GM18505 (cell line): ENCODE measurements at regions not wholly inside any gene's neighbourhood (a gene's known extent, or its start where the extent isn't known, plus 50 kb on each side); places are given as distances from the start of the nearest gene placed in this dataset.
"Not testable (repeated sequence)": the region's sequence is repeated elsewhere in the genome, so short reads cannot be mapped to it uniquely, and the experiment has no call there.

ENCODE experiments used
- ATAC-seq: cut with Tn5 transposase; IDR thresholded peaks from one replicate; pipeline ENCODE4 v1.9.1; 2021; ENCODE audit not compliant: unreplicated experiment
- POLR2A ChIP-seq: IDR thresholded peaks from 4 replicates; pipeline ENCODE4 v1.6.1; 2011; ENCODE audit warnings: borderline replicate concordance; ENCODE audit not compliant: insufficient read depth, insufficient read length; ENCODE audit errors: extremely low read depth

DNA sequence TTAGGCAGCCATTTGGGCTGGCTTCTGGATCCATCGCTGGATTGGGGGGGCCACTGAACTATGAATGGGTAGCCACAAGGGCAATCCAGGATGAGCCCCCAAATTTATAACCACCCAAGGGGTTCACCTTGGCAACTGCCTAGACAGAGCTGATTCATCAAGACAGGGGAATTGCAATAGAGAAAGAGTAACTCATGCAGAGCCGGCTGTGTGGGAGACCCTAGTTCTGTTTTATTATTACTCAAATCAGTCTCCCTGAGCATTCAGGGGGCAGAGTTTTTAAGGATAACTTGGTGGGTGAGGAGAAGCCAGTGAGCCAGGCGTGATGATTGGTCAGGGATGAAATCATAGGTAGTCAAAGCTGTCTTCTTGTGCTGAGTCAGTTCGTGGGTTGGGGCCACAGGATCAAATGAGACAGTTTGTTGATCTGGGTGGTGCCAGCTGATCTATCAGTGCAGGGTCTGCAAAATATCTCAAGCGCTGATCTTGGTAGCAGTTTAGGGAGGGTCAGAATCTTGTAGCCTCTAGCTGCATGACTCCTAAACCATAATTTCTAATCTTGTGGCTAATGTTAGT is 57.9 kb downstream of the DNAJB9 start:
- no peak for ATAC-seq
- TF ChIP-seq POLR2A = no peak

DNA sequence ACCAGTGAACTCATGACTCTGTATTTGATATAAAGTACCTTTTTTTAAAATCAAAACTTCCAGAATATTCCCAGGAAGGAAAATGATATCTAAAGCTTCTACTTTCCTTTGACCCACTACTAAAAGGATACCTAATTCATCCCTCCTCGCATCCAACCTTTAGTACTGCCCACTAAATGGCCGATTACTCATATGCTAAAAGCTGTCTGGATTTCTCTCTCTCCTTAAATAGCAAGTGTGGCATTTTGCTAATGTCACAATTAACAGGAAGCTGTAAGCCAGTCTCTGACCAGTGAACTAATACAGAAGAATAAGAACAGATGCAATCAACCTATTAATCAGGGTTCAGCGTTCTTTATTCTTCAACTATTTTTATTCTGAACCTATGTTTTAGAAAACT is 59.0 kb downstream of the DNAJB9 start:
- no peak for ATAC-seq
- TF ChIP-seq POLR2A = no peak

DNA sequence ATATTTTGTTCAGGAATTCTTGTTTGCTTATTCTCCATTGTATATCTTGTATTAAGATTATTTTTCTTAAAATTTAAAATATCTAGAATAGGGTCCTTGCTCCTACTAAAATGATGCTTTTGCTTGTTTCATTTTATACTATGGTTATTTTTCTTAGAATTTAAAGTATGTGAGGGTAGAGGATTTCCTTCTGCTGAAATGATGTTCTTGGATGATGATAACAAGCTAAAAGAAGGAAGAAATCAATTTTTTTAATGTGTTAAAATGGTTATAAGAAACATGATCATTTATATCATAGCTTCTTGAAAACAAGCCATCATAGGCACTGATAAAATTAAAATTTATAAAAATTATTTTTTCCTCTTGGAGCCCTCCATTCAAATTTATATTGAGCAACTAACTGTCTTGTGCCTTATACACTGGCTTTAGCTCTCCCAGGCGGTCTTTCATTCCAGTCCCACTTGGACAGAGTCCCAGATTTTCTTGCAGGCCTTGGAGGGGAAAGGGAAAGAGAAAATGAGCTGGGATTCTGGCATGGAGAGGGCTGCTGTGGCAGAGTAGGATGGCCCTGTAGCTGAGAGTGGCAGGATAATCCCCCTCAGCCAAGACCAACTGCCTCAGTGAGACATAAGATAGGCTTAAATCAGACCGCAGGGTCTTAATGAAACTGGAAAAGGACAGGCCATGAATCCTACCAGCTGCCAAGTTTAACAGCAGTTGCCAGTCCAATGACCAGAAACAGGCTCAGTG is 60.2 kb downstream of the DNAJB9 start:
- ATAC-seq = no peak
- no peak for TF ChIP-seq POLR2A

DNA sequence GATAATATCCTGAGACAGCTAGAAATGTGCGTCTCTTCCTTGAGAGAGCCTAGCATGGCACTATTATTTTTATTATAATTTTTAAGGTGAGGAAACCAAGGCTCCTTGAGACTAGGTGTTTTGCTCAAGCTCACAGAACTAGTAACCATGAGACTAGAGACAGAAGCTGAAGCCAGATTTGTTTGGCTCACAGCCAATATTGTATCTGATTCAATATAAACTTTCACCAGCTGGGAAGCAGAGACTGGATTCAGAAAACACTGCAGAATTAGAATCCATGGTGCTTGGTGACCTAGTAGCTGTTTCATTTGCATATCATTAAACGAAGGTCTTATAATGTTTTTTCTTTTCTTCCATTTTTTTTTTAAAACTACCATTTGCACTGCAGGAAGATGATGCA is 64.4 kb downstream of the DNAJB9 start:
- TF ChIP-seq POLR2A = no peak
- ATAC-seq = no peak

DNA sequence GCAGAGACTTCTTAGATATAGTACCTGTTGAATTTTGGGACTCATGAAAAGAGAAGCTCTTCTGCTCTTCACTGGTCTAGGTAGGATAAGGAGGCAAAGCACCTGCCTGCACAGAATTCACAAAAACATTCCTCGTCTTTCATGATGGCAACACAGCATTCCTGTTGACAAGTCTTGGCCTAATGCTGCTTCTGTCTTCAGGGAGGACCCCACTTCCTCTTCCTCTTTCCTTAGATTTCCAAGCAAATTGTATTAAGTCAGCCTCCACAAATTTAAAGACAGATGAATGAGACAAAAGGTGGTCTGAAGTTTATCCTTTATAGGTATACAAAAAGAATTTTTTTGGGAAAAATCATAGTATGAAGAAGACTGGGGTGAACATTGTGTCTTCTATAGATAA is 64.9 kb downstream of the DNAJB9 start:
- no peak for ATAC-seq

DNA sequence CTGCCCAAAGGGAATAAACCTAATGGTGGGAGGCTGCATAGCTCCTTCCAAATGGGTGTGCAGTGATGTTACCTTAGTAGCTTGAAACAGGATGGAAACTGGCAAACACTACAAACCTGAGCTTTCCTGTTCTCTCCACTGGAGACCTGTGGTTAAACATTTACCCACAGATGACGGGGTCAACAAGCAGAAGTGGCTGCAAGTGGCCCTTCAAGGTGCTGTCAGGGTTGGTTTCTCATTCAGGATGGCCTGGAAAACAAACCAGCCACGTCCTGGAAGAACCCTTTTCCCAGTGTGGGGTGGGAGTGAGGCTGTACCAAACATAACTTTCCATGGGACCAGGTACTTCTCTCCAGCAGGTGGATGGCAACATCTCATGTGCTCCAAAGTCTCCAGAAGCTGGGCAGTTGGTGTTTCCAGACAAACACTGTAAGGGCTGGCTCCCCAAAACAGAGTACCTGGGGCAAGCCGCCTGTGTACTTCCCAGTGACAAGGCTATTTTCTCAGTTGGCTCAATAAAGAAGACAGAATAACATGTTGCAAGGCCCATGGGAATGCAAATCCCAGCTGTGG is 67.5 kb downstream of the DNAJB9 start:
- ATAC-seq = no peak
- no peak for TF ChIP-seq POLR2A

More for the DNA sequence above, 64.9 kb downstream of the DNAJB9 start:
- no peak for TF ChIP-seq POLR2A

DNA sequence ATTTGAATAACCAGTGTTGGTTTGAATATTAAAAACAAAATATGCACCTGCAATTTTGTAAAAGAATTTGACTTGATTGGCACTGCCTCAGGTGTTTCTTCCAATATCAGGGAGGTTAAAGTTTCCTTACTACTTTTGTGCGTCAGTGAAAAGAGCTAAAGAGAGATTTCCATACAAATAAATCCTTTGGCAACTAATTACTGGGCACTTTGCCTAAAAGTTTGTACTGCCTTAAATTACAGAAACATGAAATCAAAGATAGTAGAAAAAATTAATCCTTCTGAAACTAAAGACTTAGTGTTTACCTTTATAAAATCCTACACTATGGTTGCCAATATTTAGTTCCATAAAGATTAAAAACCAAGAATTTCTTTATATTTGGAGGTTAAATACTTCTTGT is 72.5 kb downstream of the DNAJB9 start:
- ATAC-seq = no peak
- TF ChIP-seq POLR2A = no peak

DNA sequence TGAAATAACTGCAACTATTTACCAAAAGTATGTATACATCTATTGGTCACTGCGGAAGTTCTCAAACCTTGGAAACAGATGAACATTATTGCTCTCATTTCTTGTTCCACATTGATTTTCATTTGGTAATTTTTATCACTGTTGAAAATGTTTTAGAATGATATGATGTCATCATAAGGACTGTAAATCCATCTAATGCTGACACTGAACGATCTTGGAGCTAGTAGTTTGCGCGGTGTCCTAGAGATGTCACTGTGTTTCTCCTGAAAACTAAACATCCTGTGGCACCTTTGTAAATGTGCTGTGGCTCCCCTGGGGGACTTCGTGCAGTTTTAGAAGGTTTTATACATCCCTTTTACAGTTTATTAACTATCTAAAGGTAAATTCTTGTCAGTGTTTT is 73.5 kb downstream of the DNAJB9 start:
- ATAC-seq = no peak
- no peak for TF ChIP-seq POLR2A

DNA sequence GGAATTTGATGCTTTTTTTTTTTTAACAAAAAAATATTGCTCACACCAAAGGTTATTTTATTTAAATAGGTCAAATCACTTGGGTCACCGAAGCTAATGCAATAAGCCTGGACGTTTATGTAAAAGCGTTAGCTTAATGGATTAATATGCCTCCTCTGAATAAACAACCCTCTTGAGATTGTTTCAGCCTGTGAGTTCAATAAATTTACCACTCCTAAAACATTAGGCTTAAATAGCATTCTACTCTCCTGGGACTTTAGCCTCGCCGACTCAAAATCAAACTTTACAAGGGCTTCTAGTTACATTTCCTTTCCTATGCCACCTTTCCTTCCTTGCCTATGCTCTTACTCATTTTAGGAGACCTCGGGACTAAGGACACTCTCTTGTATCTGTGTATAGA is 79.3 kb downstream of the DNAJB9 start:
- TF ChIP-seq POLR2A = no peak
- ATAC-seq = no peak

DNA sequence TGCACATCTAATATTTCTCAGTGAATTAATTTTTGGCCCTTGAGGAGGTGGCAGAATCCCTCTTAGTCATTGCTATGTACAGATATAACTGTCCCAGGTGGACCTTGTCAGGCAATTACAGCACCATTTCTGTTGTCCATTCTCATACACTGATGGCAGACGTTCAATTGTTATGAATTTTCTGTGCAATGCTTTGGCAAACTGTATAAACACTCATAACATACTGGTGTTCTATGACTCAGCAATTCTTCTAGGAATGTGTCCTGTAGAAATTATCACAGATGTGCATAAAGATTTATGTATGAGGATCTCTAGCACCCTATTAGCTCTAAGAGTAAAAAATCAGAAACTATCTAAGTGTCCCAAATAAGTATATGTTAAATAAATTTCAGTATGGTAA is 80.8 kb downstream of the DNAJB9 start:
- TF ChIP-seq POLR2A = no peak
- ATAC-seq = no peak

DNA sequence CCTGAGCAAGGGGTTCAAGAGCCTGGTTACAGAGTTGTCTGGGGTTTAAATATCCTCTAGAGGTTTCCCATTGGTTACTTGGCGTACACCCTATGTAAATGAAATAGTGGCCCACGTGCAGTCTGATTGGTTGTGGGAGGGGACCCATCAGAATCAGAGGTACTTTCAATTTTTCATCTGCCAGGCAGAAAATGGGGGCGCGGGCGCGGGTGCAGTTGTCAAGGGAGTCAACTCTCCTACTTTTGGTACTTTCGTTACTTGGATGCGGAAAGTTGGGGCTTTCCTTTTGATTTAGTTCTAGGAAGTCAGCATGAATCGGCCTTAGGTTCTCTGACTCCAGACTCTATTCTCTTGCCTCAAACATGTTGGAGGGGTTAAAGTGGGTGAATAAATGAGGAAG is 83.2 kb downstream of the DNAJB9 start:
- no peak for ATAC-seq
- TF ChIP-seq POLR2A = no peak

DNA sequence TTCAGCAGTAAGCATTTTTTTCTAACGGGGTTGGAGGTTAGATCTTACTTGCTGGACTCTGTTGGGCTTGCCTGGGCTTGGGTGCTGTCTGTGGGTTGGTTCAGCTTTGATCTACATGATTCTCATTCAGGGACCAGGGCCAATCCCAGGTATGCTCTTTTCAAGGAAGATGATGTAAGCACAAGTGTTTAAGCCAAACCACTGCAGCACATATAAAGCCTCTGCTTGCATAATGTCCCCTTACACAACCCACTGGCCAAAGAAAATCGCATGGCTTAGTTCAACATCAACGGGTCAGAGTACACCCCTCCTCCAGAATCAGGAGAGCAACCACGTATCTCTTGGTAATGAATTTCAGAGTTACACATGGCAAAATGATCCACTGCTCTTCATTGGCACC is 83.9 kb downstream of the DNAJB9 start:
- no peak for ATAC-seq

DNA sequence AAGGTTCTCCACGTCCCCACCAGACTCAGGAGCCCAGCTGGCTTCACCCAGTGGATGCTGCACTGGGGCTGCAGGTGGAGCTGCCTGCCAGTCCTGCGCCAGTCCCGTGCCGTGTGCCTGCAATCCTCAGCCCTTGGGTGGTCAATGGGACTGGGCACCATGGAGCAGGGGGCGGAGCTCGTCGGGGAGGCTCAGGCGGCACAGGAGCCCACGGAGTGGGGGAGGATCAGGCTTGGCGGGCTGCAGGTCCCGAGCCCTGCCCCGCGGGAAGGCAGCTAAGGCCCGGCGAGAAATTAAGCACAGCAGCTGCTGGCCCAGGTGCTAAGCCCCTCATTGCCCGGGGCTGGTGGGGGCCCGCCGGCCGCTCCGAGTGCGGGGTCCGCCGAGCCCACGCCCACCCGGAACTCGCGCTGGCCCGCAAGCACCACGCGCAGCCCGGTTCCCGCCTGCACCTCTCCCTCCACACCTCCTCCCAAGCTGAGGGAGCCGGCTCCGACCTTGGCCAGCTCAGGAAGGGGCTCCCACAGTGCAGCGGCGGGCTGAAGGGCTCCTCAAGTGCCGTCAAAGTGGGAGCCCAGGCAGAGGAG is 87.6 kb downstream of the DNAJB9 start:
- not testable (repeated sequence) for ATAC-seq

More for the DNA sequence above, 83.9 kb downstream of the DNAJB9 start:
- no peak for TF ChIP-seq POLR2A

DNA sequence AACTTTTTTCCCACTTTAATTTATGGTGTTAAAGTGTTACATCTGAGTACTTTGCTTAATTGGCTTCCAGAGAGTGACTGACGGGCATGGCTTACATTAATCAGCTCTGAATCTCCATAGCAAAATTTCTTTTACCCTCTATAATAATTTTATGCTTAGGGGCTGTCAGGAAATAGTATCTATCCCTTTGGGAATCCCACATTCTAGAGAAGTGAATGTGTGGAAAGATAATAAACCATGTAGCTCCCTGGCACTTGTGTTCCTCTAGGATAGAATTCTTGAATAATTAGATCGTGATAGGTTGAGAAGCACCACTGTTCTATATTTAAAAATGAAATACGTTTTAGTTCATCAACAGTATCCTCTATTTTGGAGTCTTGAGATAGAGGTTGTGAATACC is 89.6 kb downstream of the DNAJB9 start:
- ATAC-seq = no peak
- no peak for TF ChIP-seq POLR2A
